ENCODE measurements at regions not wholly inside any gene's neighbourhood (a gene's known extent, or its start where the extent isn't known, plus 50 kb on each side); places are given as distances from the start of the nearest gene placed in this dataset.
"Not testable (repeated sequence)": the region's sequence is repeated elsewhere in the genome, so short reads cannot be mapped to it uniquely, and the experiment has no call there.

- no peak for DNase-seq (ENCODE audit: low read depth)
These were observed 632.2 kb downstream of the TENT5A start for GRCh38 chr6:81120280-81120679.

DNA sequence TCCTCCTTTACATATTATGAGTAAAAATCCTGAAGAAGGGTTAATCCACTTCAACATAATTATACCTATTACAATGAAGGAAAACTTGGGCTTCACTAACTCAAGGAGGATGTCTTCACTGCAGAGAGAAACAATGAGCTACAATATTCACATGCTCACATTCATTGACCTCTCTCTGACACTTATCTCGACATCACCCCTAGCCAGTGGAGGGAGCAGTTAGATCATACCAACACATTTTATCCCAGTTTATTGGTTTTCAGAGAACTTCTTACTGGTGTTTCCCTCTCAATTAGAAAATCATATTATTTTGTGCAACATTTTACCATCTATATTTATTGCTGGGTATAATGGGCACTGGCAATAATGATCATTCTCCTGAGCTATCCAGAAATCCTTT lies 646.5 kb downstream of the TENT5A start:
- peak; percentile 40 for DNase-seq (ENCODE audit: low read depth)

- no peak for DNase-seq (ENCODE audit: low read depth)
These were observed 654.2 kb downstream of the TENT5A start for GRCh38 chr6:81098109-81098814.

DNA sequence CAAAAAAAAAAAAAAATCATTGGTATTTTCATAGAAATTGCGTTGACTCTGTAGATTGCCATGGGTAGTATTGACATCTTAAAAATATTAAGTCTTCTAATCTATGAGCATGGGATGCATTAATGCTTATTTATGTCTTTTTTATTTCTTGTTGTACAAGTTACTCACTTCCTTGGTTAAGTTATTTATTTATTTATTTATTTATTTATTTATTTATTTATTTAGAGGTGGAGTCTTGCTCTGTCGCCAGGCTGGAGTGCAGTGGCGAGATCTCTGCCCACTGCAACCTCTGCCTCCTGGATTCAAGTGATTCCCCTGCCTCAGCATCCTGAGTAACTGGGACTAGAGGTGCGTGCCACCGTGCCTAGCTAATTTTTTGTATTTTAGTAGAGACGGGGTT lies 656.0 kb downstream of the TENT5A start:
- DNase-seq (ENCODE audit: low read depth), result not testable (repeated sequence)

DNA sequence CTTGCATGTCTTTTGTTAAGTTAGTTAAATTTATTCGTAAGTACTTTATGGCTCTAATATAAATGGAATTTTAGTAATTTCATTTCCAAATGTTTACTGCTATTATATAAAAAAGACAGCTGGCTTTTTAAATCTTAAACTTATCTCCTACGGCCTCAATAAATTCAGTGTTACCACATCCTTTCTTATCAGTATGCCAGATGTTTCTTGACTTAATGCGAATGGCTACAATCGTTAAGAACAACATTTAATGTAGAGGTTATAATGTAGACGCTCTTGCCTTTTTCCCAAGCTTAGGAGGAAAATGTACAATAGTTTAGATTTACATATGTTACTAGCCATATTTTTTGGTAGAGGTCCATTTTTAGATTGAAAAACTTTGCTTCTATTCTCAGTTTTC lies 659.4 kb downstream of the TENT5A start:
- no peak for DNase-seq (ENCODE audit: low read depth)

GRCh38 chr6:81088145-81088544 lies 664.3 kb downstream of the TENT5A start:
- no peak for DNase-seq (ENCODE audit: low read depth)

GRCh38 chr6:81086991-81087390 lies 665.5 kb downstream of the TENT5A start:
- peak; percentile 10 for DNase-seq (ENCODE audit: low read depth)

DNA sequence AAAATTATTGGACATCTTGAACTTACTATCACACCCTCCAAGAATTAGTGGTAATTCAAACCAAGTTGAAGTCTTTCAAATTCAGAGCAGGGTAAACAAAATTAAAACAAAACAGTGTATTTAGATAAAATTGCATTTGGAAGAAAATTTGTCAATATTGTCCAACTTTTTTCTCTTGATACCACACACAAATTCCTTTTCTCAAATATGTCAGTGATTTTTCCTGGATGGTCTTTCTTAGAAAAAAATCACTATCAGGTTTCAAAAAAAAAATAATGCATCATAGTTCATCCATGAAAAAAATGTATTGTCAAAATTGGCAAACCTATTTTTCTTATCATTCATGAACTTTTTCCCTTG lies 667.1 kb downstream of the TENT5A start:
- no peak for DNase-seq (ENCODE audit: low read depth)

- DNase-seq (ENCODE audit: low read depth), result no peak
These were observed 667.6 kb downstream of the TENT5A start for GRCh38 chr6:81084776-81085430.

DNA sequence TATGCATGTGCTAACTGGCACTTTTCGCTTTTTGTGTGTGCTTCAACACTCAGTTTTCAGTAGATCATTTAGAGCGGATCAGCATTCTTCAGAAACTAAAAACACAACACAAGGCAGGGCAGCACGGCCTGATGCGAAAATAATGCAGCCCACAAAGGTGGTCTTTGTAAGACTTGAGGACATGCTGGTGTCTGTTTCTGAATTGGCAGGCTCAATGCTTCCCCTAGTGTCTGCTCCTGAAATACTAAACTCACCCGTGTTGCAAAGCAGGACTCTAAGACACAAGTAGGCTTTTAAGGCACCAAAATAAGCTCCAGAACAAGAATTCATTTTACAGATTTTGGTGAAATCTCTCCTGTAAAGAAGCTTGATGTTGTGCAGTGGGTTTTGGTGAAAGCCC lies 676.5 kb downstream of the TENT5A start:
- DNase-seq (ENCODE audit: low read depth), result peak; percentile 29

DNA sequence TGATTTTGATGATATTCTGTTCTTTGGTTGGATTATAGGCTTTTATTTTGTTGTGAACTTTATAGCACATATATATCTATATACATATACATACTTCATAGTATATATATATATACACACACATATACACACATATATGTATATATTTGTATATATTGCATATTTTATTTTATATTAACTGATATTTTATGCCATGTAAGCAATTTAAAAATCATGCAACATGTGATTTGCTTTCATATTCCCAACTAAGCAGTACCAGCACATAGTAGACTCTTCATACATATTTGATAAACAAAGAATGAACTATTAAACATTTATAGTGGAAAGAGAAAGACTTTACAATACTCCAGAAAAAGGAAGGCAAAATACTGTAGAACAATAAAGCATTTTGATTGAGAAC lies 679.2 kb downstream of the TENT5A start:
- DNase-seq (ENCODE audit: low read depth), result no peak

GRCh38 chr6:81071121-81071520 lies 681.4 kb downstream of the TENT5A start:
- DNase-seq (ENCODE audit: low read depth), result no peak

DNA sequence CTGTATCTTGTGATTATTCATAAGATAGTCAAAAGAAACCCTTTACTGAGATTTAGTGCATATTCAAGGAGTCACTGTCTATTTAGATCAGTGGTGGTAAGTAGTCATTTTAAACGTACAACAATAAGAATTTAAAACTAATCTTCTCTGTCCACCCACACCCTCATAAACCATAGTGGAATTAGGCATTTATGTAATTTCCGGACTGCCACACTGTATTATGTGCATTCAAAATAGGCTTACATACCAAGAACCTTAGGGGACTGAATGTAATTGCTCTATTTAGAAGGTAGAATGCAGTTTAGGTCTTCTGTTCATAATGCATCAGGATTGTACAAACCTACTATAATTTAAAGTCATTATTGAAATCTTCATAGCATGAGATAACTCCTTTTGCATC lies 685.4 kb downstream of the TENT5A start:
- peak; percentile 57 for DNase-seq (ENCODE audit: low read depth)

DNA sequence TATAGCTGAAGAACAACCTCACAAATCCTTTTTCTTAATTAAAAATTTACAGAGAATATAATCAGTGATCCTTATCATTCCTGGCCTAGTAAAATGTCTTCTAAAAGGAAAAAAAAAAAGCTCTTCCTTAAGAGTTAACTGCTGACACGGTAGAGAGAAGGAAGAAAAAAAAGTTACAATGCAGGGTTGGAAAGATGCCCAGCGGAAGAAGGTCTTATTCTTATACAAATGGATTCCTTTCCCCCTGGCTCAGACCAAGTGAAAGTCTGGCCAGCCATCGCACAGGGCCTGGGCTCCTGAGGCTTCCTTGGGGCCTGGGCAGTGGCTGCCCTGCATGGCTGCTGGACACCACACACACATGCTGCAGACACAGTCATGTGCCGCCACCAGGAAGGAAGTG lies 688.6 kb downstream of the TENT5A start:
- DNase-seq (ENCODE audit: low read depth), result peak; percentile 13

DNA sequence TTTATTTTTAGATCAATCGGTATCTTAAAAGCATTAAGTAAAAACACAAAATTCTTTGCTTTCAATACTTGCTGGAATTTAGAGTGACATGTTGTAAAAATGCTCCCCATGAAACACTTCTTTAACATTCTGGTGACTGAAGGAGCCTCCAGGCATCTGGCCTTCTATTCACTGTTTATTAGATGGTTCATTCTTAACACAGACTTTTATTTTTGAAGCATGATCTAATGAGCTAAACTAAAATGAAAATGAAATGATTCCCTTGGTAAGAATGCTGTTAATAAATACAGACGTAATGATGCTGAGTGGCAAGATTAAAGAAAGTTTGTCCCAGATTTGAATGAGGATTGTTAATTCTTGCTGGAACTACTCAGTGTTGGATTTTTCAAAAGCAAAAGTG lies 698.4 kb downstream of the TENT5A start:
- DNase-seq (ENCODE audit: low read depth), result peak; percentile 58

DNA sequence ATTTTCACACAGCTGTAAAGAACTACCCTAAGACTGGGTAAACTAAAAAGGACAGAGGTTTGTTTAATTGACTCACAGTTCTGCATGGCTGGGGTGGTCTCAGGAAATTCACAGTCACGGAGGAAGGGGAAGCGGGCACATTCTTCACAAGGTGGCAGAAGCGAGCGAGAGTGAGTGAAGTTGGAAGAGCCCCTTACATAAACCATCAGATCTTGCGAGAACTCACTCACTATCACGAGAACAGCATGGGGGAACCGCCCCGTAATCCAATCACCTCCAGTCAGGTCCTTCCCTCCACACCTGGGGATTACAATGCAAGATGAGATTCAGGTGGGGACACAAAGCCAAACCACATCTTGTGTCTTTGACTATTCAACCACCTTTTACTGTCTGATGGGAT lies 700.5 kb downstream of the TENT5A start:
- no peak for DNase-seq (ENCODE audit: low read depth)

- peak; percentile 31 for DNase-seq (ENCODE audit: low read depth)
These were observed 702.9 kb downstream of the TENT5A start for GRCh38 chr6:81049425-81050042.

GRCh38 chr6:81031416-81031815 lies 721.1 kb downstream of the TENT5A start:
- DNase-seq (ENCODE audit: low read depth), result peak; percentile 14

- DNase-seq (ENCODE audit: low read depth), result no peak
These were observed 726.4 kb downstream of the TENT5A start for GRCh38 chr6:81026041-81026553.

GRCh38 chr6:81023709-81024108 lies 728.8 kb downstream of the TENT5A start:
- no peak for DNase-seq (ENCODE audit: low read depth)

- DNase-seq (ENCODE audit: low read depth), result peak; percentile 1
These were observed 729.4 kb downstream of the TENT5A start for GRCh38 chr6:81023007-81023582.

- DNase-seq (ENCODE audit: low read depth), result not testable (repeated sequence)
These were observed 734.9 kb downstream of the TENT5A start for GRCh38 chr6:81017586-81017985.

GRCh38 chr6:81003894-81004293 lies 748.6 kb downstream of the TENT5A start:
- DNase-seq (ENCODE audit: low read depth), result no peak

Data from EH (cell line).